GM06990 (cell line): ENCODE measurements at regions not wholly inside any gene's neighbourhood (a gene's known extent, or its start where the extent isn't known, plus 50 kb on each side); places are given as distances from the start of the nearest gene placed in this dataset.
"Not testable (repeated sequence)": the region's sequence is repeated elsewhere in the genome, so short reads cannot be mapped to it uniquely, and the experiment has no call there.

ENCODE experiments used
- DNase-seq: peaks from one replicate; pipeline ENCODE4 v3.0.0-alpha.2; 2011; ENCODE audit not compliant: insufficient read length; ENCODE audit errors: extremely low read depth
- H3K27me3 ChIP-seq: replicated peaks from 2 replicates; pipeline ENCODE4 v1.6.0; 2011; ENCODE audit warnings: low read length; ENCODE audit not compliant: control insufficient read depth, insufficient read depth
- H3K36me3 ChIP-seq: 2 replicates; pipeline ENCODE4 v1.5.1; 2011; ENCODE audit warnings: low read length; ENCODE audit not compliant: control insufficient read depth, insufficient read depth
- H3K4me3 ChIP-seq: replicated peaks from 2 replicates; pipeline ENCODE4 v1.5.1; 2011; ENCODE audit warnings: low read depth, mild to moderate bottlenecking, control low read depth, low read length

DNA sequence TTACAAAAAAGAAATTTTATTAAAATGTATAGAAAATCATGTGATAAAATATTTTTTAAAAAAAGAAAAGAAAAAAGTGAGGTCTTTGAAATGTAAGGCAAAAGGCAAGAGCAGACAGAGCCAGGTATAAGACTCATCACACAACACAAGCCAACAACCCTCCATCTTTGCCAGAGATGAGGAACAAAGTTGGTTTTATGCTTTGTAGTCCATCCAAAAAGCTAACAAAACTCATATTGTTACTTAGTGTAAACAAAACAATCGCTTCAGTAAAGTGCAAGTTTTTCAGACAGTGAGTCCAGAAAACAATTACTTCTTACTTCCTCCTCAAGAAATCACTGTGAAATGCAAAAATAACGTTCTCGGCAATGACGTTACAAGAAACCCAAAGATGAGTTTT, 233.9 kb upstream of the FRG1 start:
- not testable (repeated sequence) for DNase-seq, H3K27me3 ChIP-seq, H3K4me3 ChIP-seq, H3K36me3 ChIP-seq

DNA sequence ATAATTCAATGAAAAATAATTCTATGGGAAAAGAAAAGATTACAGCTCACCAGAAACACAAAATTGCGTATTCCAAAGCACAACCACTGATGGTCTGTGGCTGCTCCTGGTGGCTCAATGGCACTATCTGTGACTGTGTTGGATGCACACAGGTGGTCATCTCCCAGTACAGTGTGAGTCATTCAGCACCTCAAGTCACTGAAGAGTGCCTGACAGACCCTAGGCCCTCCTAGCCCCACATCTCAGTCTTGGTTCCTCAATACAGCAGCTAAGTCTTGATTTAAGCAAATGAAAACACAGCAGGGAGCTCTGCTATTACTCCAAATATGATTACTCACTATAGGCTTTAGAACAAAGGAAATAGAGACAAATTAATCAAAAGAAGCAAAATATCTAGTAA, 233.4 kb upstream of the FRG1 start:
- not testable (repeated sequence) for H3K27me3 ChIP-seq

DNA sequence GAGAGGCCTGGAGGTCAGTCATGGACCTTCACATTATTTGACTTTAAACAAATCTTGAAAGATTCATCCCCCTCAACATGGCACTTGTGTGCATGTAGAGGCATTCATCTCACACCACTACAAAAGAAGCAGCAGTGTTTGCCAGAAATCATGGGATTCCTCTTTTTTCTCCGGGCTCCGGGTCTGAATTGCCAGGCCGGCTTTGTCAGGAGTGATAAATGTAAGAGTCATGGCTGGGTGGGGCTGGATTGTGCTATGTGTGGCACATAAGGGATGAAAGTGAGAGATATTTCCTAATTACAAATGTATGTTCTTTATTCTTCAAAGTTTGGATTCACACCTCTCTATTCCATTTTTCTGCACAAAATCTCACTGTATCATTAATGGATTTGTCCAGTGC, 228.7 kb upstream of the FRG1 start:
- DNase-seq, H3K27me3 ChIP-seq, H3K4me3 ChIP-seq, H3K36me3 ChIP-seq: not testable (repeated sequence)

More for the DNA sequence above, 233.4 kb upstream of the FRG1 start:
- H3K4me3 ChIP-seq, DNase-seq, H3K36me3 ChIP-seq: not testable (repeated sequence)

DNA sequence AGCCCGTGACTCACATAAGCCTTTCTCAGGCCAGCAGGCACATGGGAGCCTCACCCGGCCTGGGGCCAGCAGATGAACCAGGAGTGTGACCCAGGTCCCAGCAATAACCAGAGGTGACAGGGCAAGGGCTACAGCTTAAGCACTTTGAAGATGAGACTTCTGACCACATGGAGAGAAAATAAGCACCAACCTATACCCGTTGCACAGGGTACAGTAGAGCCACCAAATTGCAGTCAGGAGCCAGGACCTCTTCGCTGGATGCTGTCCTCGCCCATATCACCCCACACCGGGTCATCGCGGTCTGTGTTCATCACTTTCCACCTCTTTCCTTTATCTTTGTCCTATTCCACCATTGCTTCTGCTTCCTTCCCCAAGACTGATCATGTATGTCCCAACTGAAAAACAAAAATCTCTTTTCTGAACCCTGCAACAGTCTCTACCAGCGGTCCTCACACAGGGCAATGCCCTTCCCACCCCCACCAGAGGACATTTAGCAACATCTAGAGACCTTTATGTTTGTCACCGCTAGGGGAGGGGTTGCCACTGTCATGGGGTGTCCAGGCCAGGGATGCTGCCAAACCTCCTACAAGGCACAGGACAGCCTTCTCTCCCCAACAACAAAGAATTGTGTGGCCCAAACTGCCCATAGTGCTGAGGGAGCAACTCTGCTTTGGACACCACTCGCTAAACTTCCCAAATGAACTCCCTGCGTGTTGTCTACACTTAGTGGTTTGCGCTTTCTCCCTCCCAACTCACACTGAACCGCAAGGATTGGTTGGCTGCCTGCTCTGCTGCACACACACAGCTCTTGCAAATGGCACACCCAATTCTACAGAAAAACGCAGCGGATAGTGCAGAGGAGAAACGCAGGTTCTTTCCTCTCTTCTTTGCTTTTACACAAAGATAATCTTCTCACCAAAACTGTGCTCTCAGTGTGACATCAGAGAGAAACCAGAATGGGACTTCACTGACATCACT, 219.4 kb upstream of the FRG1 start:
- DNase-seq, H3K36me3 ChIP-seq, H3K4me3 ChIP-seq, H3K27me3 ChIP-seq: not testable (repeated sequence)

DNA sequence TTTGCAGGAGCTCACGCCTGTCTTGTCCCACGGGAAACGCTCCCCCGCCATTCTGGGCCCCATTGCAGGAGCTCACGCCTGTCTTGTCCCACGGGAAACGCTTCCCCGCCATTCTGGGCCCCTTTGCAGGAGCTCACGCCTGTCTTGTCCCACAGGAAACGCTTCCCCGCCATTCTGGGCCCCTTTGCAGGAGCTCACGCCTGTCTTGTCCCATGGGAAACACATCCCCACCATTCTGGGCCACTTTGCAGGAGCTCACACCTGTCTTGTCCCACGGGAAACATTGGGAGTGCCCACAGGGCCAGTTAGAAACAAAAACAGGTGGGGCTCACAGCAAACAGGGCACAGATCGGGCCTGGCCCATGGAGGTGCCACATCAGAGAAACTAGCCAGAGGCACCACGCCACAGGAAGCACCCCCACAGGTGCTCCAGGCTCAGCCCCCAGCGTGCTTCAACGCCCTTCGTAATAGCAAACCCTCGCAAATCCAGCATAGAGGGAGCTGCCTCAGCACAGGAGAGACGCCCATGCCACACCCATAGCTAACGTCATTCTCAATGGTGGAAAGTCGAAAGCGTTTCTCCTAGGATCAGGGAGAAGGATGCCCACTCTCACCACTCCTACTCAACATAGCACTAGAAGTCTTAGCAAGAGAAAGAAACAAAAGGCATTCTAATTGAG, 218.2 kb upstream of the FRG1 start:
- H3K36me3 ChIP-seq, DNase-seq, H3K27me3 ChIP-seq, H3K4me3 ChIP-seq: not testable (repeated sequence)

DNA sequence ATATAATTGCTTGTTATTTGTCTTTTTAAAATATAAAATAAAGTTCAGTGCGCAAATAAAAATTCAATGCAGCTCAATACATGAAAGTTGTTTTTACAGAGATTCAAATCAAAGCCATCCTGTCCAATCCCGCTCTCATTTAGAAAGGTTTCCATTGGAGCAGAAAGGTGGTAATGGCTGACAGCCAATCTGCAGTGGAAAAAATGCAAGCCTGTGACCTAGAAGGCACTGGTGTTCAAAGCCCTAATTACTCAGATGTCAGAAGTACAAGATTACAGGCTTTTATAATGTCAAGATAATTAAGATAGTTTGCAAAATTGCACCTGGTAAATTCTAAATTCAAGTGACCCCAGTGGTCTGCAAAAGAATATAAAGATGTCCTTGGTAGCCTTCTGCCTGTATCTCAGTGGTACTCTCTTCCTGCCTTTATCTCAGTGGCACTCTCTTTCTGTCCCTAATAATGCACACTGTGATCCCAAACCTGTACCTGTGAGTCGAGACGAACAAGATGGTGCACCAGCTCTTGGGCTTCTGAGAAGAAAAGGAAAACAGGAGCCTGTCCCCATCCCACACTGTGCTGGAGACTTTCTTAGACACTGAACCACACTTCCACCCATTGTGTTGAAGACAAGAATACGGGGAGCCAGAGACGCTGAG, 212.6 kb upstream of the FRG1 start:
- not testable (repeated sequence) for H3K27me3 ChIP-seq, H3K4me3 ChIP-seq, H3K36me3 ChIP-seq, DNase-seq

DNA sequence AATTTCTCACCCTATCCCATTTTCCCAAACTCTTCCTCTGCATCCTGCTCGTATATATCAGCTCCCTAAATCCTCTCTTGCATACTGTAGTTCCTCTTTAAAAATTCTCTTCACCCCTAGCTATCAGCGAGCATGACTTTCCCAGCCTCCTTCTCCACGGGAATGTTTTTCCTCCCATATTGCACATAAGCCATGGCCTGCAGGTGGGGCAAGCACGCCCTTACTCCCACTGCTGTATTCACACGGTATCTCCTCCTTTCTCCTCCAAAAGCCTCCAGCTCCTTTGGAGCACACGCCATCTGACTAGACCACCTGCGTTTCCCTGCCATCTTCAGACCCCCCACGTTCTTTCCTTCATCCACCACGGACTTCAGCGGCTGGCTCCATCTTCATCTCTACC, 208.7 kb upstream of the FRG1 start:
- H3K36me3 ChIP-seq, H3K27me3 ChIP-seq, DNase-seq, H3K4me3 ChIP-seq: not testable (repeated sequence)

DNA sequence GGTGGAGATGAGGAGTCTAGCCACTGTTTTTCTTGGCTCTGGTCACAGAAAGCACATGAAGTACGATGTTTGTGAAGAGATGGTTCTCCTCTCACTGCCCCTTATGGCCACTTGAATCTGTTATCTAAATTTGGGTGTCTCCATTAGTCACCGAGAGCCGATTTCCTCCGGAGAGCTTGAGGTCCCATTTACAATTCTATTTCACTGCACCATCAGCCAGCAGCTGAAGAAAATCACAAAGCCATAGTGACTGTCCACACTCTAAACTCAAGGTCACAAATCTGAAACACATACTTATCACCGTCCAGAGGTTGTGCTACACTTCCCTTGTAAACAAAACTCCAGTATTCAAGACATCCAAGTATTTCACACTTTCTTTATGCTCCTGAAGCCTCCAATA, 207.2 kb upstream of the FRG1 start:
- not testable (repeated sequence) for H3K4me3 ChIP-seq, H3K27me3 ChIP-seq, H3K36me3 ChIP-seq, DNase-seq

DNA sequence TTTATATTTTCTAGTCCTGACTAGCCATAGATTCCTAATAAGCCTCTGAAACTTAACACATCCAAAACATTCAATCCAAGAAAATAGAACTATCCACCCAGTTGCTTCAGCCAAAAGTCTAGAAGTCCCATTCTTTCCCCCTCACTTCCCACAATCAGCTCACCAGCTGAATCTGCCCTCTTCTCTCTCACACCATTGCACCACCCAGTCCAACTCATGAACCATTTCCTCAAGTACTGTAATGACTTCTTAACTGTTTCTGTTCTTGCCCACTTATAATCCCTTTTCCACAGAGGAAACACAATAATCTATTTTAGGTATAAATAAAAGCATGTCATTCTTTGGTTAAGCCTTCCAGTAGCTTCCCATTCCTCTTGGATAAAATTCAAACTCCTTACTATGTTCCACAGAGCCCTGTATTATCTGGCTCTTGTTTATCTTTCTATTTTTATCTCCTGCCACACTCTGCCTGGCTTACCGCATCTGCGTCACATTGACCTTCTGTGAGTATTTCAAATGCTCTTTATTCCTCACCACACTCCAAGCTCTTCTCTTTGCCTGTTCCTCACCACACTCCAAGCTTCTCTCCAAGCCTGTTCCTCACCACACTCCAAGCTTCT, 205.9 kb upstream of the FRG1 start:
- not testable (repeated sequence) for H3K27me3 ChIP-seq, H3K36me3 ChIP-seq, DNase-seq, H3K4me3 ChIP-seq

DNA sequence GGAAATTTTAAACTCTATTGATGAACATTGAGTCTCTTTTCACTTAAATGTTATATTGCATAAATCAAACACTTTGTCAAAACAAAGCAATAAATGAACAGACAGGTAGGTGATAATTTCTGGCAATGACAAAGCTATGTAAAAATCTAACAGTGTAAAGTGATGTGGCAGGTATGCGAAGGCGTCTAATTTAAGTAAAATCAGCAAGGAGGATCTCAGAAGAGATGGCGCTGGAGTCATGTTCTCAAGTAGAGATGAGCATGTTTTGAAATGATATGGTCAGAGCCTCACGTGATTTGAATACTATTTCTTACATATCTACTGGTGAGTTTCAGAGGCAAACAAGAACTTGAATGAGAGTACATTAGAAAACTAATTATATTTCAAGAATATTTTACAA, 204.0 kb upstream of the FRG1 start:
- not testable (repeated sequence) for H3K4me3 ChIP-seq, DNase-seq, H3K27me3 ChIP-seq, H3K36me3 ChIP-seq

DNA sequence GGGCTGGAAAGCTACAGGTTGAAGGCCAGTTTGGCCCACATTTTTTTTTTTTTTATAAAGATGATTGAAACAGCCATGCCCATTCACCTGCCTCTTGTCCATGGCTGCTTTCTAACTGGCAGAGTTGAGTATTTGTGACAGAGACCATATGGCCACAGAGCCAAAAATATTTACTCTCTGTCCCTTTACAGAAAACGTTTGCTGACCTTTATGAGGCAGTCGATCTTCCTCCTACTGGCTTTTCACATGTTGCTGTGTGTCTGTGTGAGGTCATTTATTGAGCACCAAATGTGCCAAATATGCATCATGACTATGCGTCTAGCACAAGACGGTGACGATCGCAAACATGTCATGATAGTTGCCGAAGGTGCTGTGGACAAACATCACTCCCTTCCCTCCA, 200.6 kb upstream of the FRG1 start:
- not testable (repeated sequence) for H3K4me3 ChIP-seq, DNase-seq, H3K36me3 ChIP-seq, H3K27me3 ChIP-seq
